DMS79 treated with DMSO at 0.1 percent for 48 hours (cell line): ENCODE measurements at regions not wholly inside any gene's neighbourhood (a gene's known extent, or its start where the extent isn't known, plus 50 kb on each side); places are given as distances from the start of the nearest gene placed in this dataset.
"Not testable (repeated sequence)": the region's sequence is repeated elsewhere in the genome, so short reads cannot be mapped to it uniquely, and the experiment has no call there.

Experiments
- DNase-seq: peaks from one replicate; lab custom pipeline; 2025; lab: John Stamatoyannopoulos, UW

DNA sequence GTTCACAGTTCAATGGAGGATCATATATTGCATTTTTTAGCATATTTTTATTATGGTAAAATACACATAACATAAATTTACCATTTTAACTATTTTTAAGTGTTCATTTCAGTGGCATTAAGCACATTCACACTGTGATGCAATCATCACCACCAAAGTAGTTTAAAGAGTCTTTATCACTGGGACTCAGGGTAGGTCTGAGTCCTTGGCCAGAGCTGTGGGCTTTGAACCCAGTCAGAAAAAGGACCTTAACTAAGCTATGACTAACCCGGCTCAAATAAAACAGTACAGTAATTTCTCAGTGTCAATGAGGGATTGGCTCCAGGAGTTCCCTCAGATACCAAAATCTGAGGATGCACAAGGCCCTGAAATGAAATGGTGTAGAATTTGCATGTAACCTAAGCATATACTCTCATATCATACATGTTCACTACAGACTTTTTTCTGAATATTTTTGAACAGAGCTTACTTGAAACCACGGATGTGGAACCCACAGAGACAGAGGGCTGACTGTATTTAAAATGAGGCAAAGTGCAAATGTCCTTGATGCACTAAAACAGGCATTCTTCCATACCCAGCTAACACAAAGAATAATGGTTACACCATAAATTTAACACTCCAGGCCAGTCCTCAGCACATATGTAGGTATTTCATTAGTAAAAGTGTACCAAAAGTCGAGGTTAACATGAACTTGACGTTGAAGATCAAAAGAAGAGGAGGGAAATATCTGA, 246.2 kb downstream of the LNPK start:
- no peak for DNase-seq

- DNase-seq: no peak
These were observed 246.9 kb downstream of the LNPK start for GRCh38 chr2:175755169-175755568.

GRCh38 chr2:175750195-175750594, 251.9 kb downstream of the LNPK start:
- DNase-seq: no peak

GRCh38 chr2:175745911-175746310, 256.2 kb downstream of the LNPK start:
- DNase-seq: no peak

DNA sequence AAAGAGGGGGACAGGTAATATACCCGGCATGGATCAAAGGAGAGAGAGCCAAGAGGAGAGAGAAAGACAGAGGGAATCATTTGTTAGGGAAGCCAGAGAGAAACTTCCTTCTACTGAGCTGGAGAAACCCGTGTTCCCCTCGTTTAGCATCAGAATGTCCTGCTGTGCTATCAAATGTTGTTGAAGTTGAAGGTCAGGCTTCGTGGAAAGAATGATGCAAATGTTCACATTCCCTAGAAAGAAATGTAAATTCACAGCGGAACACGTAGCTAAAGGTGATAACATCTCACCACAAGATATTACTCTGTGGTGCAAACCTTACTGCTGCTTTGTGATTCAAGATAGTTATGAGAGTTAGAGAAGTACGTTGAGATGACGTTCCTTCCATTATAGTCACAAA, 258.1 kb downstream of the LNPK start:
- DNase-seq: no peak

DNA sequence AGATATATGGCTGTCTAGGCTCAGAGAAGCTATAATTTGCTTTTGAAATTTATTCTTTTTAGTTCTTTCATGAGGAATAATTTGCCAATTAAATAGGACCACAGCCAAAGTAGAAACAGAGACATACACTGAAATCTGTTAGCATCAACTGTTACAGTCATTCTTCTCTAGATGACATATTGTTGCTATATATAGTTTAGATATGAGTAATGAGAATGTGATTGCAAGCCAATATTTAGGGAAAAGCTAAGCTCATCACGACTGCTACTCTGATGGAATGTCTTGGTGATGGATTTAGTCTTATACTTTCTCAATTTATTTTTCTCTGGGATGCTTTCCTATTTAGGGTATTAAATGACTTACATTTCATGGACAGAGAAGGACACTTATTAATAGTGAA, 259.1 kb downstream of the LNPK start:
- no peak for DNase-seq

DNA sequence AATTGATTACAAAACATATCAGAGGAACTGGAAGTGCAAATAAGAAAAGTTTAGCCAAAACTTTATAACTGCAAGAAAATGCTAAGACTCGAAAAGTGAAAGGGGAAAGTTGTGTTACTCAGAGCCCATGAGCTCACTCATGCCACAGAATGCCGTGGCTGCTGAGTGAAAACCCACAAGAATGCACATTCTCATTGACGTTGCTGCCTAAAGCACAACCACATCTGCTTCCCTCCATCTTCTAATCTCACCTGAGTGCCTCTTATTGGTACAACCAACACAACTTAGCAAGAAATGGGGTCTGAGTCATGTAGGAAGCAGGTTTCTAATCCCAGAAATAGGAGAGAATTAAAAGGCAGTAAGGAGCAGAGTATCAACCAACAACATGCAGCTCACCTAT, 259.7 kb downstream of the LNPK start:
- no peak for DNase-seq

- DNase-seq: no peak
These were observed 260.9 kb downstream of the LNPK start for GRCh38 chr2:175741164-175741563.

GRCh38 chr2:175737722-175738361, 264.2 kb downstream of the LNPK start:
- DNase-seq: peak; percentile 82

DNA sequence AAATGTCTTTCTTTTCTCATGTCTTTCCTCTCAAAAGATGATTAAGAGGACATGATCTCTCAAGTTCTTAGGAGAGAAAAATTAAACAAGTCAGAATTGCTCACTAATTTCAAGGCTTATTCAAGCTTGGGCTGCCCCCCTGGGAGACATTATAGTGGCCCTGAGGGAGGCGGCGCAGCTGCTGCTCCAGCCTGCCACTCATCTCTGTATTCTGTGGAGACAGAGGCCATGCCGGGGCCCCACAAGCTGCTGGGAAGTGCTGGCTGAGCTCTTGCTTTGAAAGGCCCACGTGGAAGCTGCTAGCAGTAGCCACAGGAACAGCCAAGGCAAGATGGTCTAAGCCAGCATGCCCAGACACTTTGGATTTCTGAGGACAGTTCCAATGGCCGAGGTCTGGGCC, 267.4 kb downstream of the LNPK start:
- DNase-seq: no peak

GRCh38 chr2:175732531-175732930, 269.5 kb downstream of the LNPK start:
- DNase-seq: no peak

- no peak for DNase-seq
These were observed 272.0 kb downstream of the LNPK start for GRCh38 chr2:175730050-175730449.

DNA sequence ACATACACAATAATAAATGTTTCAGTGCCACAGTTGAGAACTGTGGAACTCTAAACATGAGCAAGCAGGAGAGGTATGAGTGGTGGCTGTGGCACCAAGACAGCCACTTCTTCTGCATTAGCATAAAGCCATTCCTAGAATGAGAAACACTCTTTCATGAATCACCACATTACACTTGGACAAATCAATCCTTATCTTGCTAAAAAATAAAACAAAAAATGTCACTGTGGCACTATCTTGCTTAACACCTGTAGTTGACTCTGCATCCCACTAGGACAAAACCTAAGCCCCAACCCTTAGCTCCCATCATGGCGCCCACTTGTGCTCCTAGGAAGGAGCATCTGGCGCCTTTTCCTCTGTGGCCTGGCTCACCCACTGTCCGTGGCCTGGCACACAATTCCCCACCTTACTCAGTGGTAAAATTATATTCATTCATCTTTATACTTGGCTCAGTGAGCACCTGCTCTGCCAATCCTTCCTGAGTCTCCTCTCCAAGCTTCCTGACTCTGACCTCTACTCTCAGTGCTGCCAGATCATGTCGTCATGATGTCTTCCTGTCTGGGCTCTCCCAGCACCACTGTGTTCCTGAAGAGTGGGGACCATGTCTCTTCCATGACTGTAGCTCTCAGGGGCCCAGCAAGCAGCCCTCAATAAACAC, 272.9 kb downstream of the LNPK start:
- DNase-seq: no peak

DNA sequence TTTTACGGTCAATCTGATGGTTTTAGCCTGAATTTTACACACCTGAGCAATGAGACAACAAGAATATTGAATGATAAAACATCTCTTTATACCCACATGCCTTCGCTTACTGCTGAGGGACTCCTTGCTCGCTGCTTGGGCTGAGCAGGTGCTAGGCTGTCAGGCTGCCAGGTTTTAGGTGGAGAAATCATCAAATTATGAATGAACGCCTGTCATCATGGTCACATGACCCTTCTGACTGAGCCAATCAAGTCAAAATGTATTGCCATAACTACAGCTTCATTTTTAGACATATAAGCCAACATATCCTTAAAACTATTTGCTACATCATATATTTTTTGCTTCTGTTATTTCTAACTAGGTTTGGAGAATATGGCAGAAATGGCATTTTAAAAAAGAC, 274.0 kb downstream of the LNPK start:
- no peak for DNase-seq

DNA sequence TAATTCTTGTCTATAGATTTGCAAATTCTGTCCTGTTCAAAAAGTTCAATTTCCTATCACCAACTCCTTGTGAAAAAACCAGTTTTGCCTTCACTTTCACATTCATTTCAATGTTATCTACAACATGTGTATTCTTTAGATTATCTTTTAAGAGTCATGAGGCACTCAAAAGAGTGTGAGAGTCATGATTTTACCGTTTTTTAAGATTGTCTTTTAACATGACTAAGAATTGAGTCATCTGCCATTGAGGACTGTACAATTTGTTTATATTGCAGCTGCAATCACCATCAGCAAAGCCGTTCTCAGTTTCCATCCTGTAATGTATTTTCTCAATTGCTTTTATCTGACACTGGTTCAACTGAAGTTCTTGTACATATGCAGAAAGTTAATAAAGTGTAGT, 275.8 kb downstream of the LNPK start:
- DNase-seq: no peak

- no peak for DNase-seq
These were observed 292.8 kb downstream of the LNPK start for GRCh38 chr2:175709248-175709647.

DNA sequence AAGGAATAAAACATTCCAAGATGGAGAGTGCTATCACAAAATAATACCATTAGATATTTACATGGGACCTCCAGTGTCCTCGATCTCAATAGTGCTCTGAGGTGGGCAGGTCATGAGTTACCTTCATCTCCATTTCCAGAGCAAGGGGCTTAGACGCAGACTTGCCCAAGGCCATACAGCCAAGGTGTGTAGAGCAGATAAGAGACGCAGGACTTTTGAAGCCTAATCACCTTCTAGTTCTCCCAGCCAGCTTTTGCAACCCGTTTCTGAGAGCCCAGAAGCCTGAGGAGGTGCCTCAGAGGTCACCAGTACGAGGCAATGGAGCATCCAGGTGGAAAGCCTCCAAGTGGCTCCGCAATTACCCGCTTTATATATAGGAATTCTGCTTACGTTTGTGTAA, 294.7 kb downstream of the LNPK start:
- no peak for DNase-seq

- not testable (repeated sequence) for DNase-seq
These were observed 297.5 kb downstream of the LNPK start for GRCh38 chr2:175704568-175704967.

DNA sequence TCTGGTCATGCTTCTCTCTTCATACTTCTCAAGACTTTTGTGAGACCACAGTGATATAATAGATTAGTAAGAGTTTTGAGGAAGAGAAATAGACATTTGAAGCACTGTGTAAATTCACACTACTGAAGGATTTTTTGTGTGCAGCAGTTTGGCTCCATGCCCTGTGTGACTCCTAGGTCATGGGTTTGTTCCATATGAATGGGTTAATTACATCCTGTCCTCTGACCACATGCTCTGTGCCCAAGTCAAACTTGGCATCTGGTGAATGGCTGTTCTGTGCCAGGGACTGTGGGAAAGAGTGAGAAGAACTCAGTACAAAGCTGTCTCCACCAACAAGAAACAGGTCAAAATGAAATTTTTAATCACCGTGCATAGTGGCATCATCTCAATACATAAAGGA, 304.0 kb downstream of the LNPK start:
- peak; percentile 38 for DNase-seq

- peak; percentile 71 for DNase-seq
These were observed 311.8 kb downstream of the LNPK start for GRCh38 chr2:175690113-175690837.

- DNase-seq: peak; percentile 25
These were observed 313.8 kb downstream of the LNPK start for GRCh38 chr2:175688243-175688642.

GRCh38 chr2:175687465-175687864, 314.6 kb downstream of the LNPK start:
- DNase-seq: peak; percentile 75

DNA sequence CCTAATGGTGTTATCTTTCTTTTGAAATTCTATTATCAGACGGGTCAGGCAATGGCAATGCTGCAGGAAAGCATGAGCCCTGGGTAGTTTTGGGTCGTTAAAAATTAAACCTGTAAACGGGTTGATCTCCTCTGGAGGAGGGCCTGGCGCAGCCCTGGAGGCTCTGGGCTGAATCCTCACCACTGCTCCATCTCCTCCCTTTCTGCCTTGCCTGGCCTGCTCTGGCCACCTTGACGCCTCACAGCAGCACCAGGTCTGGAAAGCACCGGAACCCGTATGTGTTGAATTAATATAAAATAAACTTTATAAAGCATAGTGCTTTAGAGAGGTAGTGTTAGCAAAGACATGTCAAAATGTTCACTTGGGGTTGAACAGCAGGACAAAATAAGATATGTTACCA, 316.1 kb downstream of the LNPK start:
- no peak for DNase-seq
